Omental fat pad (tissue), 3 donors: ENCODE measurements at regions not wholly inside any gene's neighbourhood (a gene's known extent, or its start where the extent isn't known, plus 50 kb on each side); places are given as distances from the start of the nearest gene placed in this dataset.

Experiments
- ATAC-seq: fragments of 150-250 bp; one replicate; pipeline ENCODE4 v1.9.1; 2016; ENCODE audit warnings: mild to moderate bottlenecking, moderate library complexity; ENCODE audit not compliant: low FRiP score
- DNase-seq: peaks from one replicate; pipeline ENCODE4 v3.0.0-alpha.2; 2019; ENCODE audit warnings: low spot score
- CTCF ChIP-seq, 3 donors: fragments of 450-650 bp; IDR thresholded peaks; one replicate each; pipeline ENCODE4 v1.5.1; 2016 to 2017; ENCODE audit warnings: antibody characterized with exemption in 3 of 3, mild to moderate bottlenecking in 3 of 3, moderate library complexity in 2 of 3

GRCh38 chr2:6442252-6442985 is 423.3 kb downstream of the CMPK2 start:
- DNase-seq (no peak), ATAC-seq (no peak)
- TF ChIP-seq CTCF (IDR thresholded peaks at IDR 0.05) = no peak

GRCh38 chr2:6443061-6443823 is 422.5 kb downstream of the CMPK2 start:
- DNase-seq (no peak), ATAC-seq (no peak)
- no peak for TF ChIP-seq CTCF (IDR thresholded peaks at IDR 0.05)

GRCh38 chr2:6444514-6444913 is 421.2 kb downstream of the CMPK2 start:
- ATAC-seq = no peak
- DNase-seq = no peak
- TF ChIP-seq CTCF (IDR thresholded peaks at IDR 0.05) = no peak

GRCh38 chr2:6445156-6445555 is 420.6 kb downstream of the CMPK2 start:
- no peak for DNase-seq
- no peak for ATAC-seq
- no peak for TF ChIP-seq CTCF (IDR thresholded peaks at IDR 0.05)

- TF ChIP-seq CTCF (IDR thresholded peaks at IDR 0.05) = no peak
- ATAC-seq (no peak), DNase-seq (no peak)
These were observed 418.6 kb downstream of the CMPK2 start for GRCh38 chr2:6446938-6447608.

GRCh38 chr2:6448893-6449292 is 416.8 kb downstream of the CMPK2 start:
- ATAC-seq (no peak), DNase-seq (no peak)
- TF ChIP-seq CTCF (IDR thresholded peaks at IDR 0.05) = no peak
